NOMO-1 treated with DMSO at 0.1 percent for 48 hours (cell line): ENCODE measurements at regions not wholly inside any gene's neighbourhood (a gene's known extent, or its start where the extent isn't known, plus 50 kb on each side); places are given as distances from the start of the nearest gene placed in this dataset.

Source experiments
- DNase-seq: peaks from one replicate; lab custom pipeline; 2025; ENCODE audit not compliant: unreplicated experiment; lab: John Stamatoyannopoulos, UW

DNA sequence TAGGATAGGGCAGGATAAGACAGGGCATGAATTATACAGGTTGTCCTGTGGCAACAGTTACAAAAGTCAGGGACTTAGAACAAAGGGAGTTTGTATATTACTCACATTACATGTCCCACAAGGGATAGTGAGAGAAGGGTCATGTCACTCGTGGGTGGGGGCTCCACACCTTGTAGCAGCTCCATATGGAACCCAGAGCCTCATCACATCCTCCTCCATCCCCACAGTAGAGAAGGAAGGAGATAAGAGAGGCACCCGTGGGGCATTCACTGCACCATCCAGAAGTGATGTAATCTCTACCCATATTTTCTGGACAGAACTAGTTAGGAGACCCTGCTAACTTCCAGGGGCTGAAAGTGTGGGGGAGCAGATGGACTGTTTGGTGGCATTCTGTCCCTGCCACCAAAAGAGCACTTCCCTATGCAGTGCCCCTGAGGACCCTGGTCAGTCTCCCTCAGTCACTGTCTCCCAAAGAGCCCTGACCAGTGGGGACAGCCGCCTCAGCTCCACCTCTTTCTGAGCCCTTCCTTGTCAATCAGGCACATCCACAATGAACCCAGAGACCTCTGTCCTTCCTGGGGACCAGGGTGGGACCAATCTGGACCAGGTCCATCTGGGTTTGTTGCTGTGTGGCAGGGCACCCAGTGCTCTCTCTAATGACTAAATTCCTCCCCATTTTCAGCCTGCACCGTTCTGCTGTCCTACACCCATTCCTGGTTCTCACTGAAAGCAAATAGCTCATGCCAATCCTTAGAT lies 154.8 kb upstream of the ETV3 start:
- DNase-seq, result no peak

- DNase-seq, result no peak
Observed at GRCh38 chr1:157292302-157292701, 154.1 kb upstream of the ETV3 start.

DNA sequence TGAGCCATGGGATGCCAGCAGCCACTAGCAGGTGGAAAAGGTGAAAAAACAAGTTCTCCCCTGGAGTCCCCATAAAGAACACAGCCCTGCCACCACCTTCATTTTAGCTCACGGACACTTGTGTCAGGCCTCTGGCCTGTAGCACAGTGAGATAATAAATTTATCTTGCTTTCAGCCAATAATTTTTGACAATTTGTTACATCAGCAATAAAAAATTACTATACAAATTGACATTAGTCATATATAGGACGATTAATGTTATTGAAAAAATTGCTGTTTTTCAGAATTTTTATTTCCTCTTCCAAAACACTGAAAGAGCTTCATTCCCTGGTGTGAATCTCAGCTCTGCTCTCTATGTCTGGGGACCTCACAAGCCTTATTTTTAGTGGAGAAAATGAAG lies 152.9 kb upstream of the ETV3 start:
- no peak for DNase-seq

GRCh38 chr1:157289424-157290105 lies 151.4 kb upstream of the ETV3 start:
- no peak for DNase-seq

GRCh38 chr1:157288996-157289395 lies 150.8 kb upstream of the ETV3 start:
- DNase-seq, result peak; percentile 46

GRCh38 chr1:157288492-157288891 lies 150.3 kb upstream of the ETV3 start:
- no peak for DNase-seq

DNA sequence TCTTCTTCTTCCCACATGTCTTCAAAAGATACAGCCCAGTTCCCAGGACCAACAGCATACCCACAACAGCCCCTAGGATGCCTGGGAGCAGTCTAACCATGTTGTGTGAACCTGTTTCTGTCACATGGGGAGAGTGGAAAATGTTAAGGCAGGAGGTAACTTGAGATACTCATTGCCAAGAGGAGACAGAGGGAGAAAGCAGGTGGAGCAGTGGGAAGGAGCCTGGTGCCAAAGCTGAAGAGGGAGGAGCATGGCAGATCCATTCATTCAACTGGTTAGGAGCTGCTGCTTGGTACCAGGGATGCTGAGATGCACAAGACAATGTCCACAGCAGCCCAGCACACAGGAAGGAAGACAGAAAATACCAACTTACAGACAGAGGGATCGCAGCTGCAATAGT lies 149.8 kb upstream of the ETV3 start:
- DNase-seq, result no peak

DNA sequence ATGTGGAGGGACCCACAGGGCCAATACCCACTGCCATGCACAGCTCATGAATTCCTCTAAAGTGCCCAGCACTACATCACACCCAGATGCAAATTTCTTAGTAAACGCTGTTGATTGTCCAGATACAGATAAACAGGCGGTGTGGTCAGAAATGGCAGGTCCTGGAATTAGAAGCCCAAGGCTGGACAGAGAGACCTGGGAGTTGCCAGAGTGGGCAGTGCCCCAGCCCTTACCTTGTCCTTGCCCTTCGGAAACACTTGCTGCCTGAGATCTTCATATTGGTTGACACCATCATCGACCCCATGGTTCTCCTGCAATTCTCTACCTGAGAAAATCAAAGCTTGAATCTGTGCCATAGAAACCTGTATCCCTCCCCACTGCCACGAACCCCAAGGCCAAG lies 149.3 kb upstream of the ETV3 start:
- no peak for DNase-seq

- DNase-seq, result no peak
Observed at GRCh38 chr1:157286646-157287420, 148.6 kb upstream of the ETV3 start.

DNA sequence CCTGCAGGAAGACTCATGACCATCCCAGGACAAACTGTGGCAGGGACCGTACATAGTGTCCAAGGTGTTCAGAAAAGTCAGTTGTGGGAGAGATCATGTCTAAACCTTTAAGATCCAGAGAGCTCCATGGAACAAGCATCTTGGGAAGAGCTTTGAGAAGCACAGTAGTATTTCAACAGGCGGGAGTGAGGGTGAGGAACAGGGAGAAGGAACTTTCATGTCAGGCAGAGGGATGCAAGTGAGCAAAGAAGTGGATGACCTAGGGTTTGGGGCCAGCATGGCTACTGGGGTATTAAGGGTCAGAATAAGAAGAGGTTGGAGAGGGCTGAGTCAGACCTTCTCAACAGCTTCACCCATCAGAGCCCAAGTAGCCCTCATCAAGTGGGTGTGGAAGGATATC lies 147.9 kb upstream of the ETV3 start:
- DNase-seq, result no peak

DNA sequence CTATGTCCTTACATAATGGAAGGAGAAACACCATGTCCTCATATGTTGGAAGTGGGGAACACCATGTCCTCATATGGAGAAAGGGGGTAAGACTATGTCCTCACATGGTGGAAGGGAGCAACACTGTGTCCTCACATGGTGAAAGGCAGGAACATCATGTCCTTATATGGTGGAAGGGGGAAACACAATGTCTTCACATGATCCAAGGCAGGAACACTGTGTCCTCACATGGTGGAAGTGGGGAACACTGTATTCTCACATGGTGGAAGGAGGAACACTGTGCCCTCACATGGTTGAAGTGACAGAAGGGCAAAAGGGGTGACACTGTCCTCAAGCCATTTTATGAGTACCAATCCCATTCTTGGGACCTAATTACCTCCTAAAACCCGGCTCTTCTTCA lies 146.3 kb upstream of the ETV3 start:
- DNase-seq, result no peak

GRCh38 chr1:157279802-157280140 lies 141.6 kb upstream of the ETV3 start:
- DNase-seq, result no peak

DNA sequence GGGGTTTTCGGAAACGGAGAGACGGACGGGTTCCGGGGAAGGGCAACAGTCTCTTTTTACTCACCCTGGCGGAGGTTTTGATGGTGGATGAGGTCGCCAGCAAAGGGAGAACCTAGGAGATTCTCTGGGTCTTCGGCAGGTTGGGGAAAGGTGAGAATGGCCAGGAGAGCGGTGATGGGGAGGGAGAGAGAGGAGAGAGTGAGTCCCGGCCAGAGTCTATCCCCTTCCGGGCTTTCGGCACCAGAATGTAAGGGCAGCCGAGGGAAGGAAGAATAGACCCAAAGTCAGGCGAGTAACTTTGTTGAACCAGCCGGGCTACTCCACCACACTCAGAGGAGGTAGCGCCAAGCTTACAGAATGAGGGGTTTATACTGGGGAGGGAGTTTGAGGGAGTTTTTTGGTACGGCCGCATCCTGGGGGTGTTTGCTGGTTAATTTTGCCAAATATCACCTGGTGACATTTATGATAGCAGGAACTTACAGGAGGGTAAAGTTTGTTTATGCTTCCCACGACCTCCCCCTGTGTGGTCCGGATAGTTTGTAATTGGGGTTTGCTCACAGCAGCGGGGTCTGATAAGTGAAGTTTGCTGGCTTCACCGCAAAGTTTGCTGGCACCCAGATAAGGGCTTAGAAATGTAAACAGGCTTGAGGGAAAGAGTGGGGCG lies 141.1 kb upstream of the ETV3 start:
- no peak for DNase-seq

DNA sequence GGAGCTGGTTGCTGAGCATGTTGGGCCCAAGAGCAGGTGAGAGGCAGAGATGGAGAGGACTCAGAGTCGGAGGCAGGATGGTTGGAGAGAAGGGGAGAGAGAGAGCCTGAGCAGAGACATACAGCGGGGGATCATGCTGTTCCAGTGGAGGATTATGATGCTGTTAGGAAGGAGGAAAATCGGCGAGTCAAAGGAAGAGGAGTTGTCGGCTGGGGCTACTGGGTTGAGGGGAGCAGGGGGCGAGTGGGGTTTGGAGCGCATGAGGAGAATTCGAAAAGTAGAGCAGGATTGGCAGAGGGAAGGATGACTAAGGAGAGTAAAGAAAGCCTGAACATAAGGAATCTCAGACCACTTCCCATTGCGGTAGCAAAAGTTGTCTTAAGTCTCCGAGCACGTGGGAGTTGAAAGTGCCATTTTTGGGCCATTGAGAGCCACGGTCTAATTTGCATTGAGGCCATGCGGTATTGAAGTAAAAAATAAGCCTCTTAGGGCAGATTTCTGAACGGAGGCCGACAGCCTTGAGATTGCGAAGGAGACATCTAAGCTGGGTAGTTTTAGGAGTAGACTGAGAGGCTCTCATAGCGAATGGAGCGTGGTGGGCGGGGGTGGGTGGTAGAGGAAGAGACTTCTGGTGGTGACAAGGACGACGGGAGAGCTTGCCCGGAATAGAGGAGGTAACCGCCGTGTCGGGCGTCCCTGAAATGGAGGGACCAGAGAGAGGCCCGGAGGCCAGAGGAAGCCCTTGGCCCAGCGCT lies 140.4 kb upstream of the ETV3 start:
- DNase-seq, result no peak

DNA sequence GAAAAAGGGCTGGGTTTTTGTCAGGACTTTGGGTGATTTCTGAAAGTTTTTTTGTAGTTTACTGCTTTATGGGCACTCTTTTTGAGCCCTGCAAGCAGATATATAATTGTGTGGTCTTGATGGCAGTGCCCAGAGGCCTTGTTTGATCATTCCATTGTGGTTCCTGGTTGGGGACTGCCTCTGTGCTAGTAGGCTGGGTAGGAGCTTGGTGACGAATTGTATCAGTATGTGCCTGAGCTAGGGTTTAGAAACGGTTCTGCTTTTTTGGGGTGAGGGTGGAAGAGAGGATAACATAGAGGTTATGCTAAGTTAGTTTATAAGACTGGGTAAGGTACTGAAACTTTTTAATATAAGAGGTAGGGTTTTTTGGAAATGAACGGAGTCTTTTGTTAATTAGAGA lies 139.7 kb upstream of the ETV3 start:
- DNase-seq, result no peak

DNA sequence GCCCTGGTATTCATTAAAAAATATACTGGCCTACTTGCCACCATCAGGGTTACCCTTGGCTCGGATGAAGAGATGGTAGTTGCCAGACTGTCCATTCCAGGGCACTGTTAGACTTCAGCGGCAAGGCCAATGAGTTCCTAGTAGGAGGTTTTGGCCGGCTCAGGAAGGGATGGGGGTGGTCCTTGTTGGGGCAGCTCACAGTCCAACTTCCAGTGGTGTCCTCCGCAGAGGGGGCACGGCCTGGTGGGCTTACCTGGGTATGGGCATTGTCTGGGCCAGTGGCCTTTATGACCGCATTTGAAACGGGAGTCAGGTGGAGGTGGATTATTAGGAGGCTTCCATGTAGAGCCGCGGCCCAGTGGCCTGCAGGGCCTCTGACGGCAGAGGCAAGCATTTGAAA lies 139.1 kb upstream of the ETV3 start:
- DNase-seq, result no peak

DNA sequence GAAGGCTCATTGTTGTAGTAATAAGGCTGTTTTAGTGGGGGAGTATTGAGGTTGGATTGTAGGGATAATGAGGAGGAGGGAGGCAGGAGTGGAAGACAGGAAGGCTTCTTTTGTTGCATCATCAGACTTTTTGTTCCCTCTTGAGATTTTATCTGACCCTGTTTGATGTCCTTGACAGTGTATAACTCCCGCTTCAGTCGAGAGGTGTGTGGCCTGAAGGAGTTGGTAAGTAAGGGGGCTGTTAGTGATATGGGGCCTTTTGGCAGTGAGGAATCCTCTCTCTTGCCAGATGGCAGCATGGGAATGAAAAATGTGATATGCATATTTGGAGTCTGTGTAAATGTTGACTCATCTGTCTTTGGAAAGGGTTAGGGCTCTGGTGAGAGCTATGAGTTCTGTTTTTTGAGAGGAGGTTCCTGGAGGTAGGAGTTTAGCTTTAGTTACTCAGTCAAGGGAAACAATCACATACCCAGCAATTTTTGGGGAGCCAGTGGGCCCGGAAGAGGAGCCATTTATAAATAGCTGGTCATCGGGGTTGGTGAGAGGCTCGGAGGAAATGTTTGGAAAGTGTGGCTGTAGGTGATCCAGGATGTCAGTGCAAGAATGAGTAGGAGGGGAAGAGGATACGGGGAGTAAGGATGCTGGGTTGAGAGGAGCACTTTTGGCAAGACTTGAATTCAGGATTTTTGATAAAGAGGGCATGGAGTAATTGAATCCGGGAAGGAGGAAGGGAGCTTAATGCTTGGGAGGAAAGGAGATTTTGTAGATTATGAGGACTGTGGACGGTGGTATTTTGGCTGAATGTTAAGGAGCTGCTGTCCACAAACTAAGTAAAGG lies 136.7 kb upstream of the ETV3 start:
- no peak for DNase-seq

- no peak for DNase-seq
Observed at GRCh38 chr1:157272729-157273524, 134.7 kb upstream of the ETV3 start.

DNA sequence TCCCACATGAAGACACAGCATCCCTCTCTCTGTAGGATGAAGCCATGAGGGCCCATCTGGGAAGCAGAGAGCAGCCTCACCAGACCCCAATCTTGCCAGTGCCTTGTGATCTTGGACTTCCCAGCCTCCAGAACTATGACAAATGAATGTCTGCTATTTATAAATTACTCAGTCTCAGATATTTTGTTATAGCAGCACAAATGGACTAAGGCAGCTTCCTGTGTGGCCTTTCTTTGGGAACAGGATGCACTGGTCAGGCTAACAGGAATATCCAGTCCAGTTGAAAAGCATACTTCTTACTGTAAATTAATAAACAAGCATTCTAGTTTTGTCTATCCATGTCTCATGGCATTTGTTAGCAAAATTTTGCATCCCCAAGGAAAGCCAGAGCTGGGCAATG lies 134.1 kb upstream of the ETV3 start:
- no peak for DNase-seq
